Loucy (cell line): ENCODE measurements at regions not wholly inside any gene's neighbourhood (a gene's known extent, or its start where the extent isn't known, plus 50 kb on each side); places are given as distances from the start of the nearest gene placed in this dataset.

Experiments used
- H2AFZ ChIP-seq: fragments of 200-600 bp; sonication (generic); 2 replicates; pipeline ENCODE4 v1.6.0; 2016; ENCODE audit warnings: antibody characterized with exemption, mild to moderate bottlenecking, low read length, moderate library complexity
- H3F3A ChIP-seq: fragments of 200-600 bp; 2 replicates; pipeline ENCODE4 v1.6.0; 2016; ENCODE audit warnings: antibody characterized with exemption, low read depth, mild to moderate bottlenecking
- H3K27me3 ChIP-seq: fragments of 200-600 bp; sonication (generic); 2 replicates; pipeline ENCODE4 v1.6.1; 2014; ENCODE audit warnings: low read length, mild to moderate bottlenecking; ENCODE audit not compliant: insufficient read depth, poor library complexity, severe bottlenecking
- H3K36me3 ChIP-seq: fragments of 200-600 bp; sonication (generic); 2 replicates; pipeline ENCODE4 v1.6.1; 2016; ENCODE audit warnings: low read length; ENCODE audit not compliant: insufficient read depth
- H3K4me1 ChIP-seq: fragments of 200-600 bp; sonication (generic); 2 replicates; pipeline ENCODE4 v1.5.1; 2014; ENCODE audit warnings: low read length, mild to moderate bottlenecking; ENCODE audit not compliant: insufficient read depth, poor library complexity, severe bottlenecking
- H3K4me2 ChIP-seq: fragments of 200-600 bp; sonication (generic); 2 replicates; pipeline ENCODE4 v1.6.0; 2014; ENCODE audit warnings: antibody characterized with exemption, low read length, low read depth, mild to moderate bottlenecking; ENCODE audit not compliant: poor library complexity, severe bottlenecking
- H3K4me3 ChIP-seq: fragments of 200-600 bp; sonication (generic); 2 replicates; pipeline ENCODE4 v1.5.1; 2014; ENCODE audit warnings: low read length, mild to moderate bottlenecking, mixed read lengths; ENCODE audit not compliant: poor library complexity, severe bottlenecking
- H3K79me2 ChIP-seq: fragments of 200-600 bp; sonication (generic); 2 replicates; pipeline ENCODE4 v1.6.1; 2014; ENCODE audit warnings: low read length; ENCODE audit not compliant: insufficient read depth
- H3K9ac ChIP-seq: fragments of 200-600 bp; sonication (generic); 2 replicates; pipeline ENCODE4 v1.6.0; 2014; ENCODE audit warnings: mild to moderate bottlenecking, low read depth, low read length, moderate library complexity; ENCODE audit not compliant: poor library complexity, severe bottlenecking
- H3K9me2 ChIP-seq: fragments of 200-600 bp; sonication (generic); replicated peaks from 2 replicates; pipeline ENCODE4 v1.6.1; 2016; ENCODE audit warnings: low read depth, low read length, mixed read lengths
- H3K9me3 ChIP-seq: fragments of 200-600 bp; sonication (generic); 2 replicates; pipeline ENCODE4 v1.6.1; 2014; ENCODE audit warnings: mild to moderate bottlenecking, antibody characterized with exemption, low read length, low read depth; ENCODE audit not compliant: insufficient read depth
- H4K20me1 ChIP-seq: fragments of 200-600 bp; sonication (generic); 2 replicates; pipeline ENCODE4 v1.6.0; 2014; ENCODE audit warnings: antibody characterized with exemption, low read length, mild to moderate bottlenecking; ENCODE audit not compliant: insufficient read depth, poor library complexity, severe bottlenecking
- CTCF ChIP-seq: fragments of 200-600 bp; sonication (generic); conservative IDR thresholded peaks from 2 replicates; pipeline ENCODE4 v1.5.1; 2014; ENCODE audit warnings: mild to moderate bottlenecking, antibody characterized with exemption, low read length
- EZH2phosphoT487 ChIP-seq: fragments of 200-600 bp; IDR thresholded peaks from 2 replicates; pipeline ENCODE4 v1.6.1; 2018; ENCODE audit warnings: antibody characterized with exemption, mild to moderate bottlenecking, moderate library complexity, borderline replicate concordance

- Histone ChIP-seq H3K36me3 (no peaks in the 10 kb centered on the region), H3K4me2 (no peak overlapping the region), H3K79me2 (no peaks in the 10 kb centered on the region), H3K4me1 (no peaks in the 10 kb centered on the region), H4K20me1 (no peaks in the 10 kb centered on the region), H3K27me3 (no peaks in the 10 kb centered on the region), H3K4me3 (no peak overlapping the region), H2AFZ (no peak overlapping the region), H3K9me2 (no peaks in the 10 kb centered on the region), H3K9me3 (no peaks in the 10 kb centered on the region), H3F3A (no peaks in the 10 kb centered on the region), H3K9ac (no peak overlapping the region)
- TF ChIP-seq CTCF (no peak), EZH2phosphoT487 (no peak)
Observed at GRCh38 chr9:100959226-100959625, 69.3 kb upstream of the PLPPR1 start.
